Erythroblast (primary cell): ENCODE measurements at regions not wholly inside any gene's neighbourhood (a gene's known extent, or its start where the extent isn't known, plus 50 kb on each side); places are given as distances from the start of the nearest gene placed in this dataset.
"Not testable (repeated sequence)": the region's sequence is repeated elsewhere in the genome, so short reads cannot be mapped to it uniquely, and the experiment has no call there.

Experiments
- DNase-seq, 2 experiments: peaks; one replicate each; lab custom pipeline; 2025; lab: John Stamatoyannopoulos, UW
- GATA1 ChIP-seq: IDR thresholded peaks from 2 replicates; pipeline ENCODE4 v1.6.1; 2011; ENCODE audit warnings: low read depth, mild to moderate bottlenecking, control low read depth, low read length, moderate library complexity
- POLR2A ChIP-seq: IDR thresholded peaks from 2 replicates; pipeline ENCODE4 v1.6.1; 2011; ENCODE audit warnings: mild to moderate bottlenecking, low read length

DNA sequence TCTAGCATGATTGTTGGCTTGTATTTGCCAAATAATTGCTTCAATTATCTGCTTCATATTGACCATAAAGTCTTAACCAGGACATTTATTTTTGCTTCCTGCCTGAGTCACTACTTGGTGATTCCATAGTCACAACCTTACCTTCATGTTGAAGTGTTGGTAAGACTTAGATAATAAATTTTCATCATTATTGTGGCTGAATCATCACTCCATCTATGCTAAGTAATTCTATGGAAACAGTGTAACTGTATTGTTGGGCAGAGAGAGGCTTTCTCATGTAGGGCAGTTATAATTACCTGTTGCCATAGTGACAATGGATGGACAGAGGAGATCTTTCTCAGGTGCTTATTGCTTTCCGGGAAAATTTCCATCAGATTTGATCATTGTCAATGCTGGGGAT, 330.7 kb upstream of the LRRC3B start:
- no peak for DNase-seq
- TF ChIP-seq POLR2A = no peak
- TF ChIP-seq GATA1 = no peak

DNA sequence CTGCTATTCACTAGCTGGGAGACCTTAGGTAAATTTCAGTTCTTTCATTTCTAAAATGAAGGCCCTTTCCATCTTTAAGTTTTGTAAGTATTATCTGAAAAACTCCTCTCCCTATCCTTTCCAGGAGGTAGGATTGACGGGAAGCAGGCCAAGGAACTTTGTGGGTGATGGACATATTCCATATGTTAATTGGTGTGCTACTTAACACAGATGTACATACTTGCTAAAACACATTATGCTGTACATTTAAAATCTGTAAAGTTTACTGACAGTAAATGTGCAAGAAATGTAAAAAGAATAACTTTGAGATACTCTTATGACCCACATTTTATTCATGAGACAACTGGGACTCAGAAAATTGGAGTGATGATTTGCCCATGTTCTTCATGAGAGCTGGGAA, 329.8 kb upstream of the LRRC3B start:
- TF ChIP-seq GATA1 = no peak
- TF ChIP-seq POLR2A = no peak
- no peak for DNase-seq

DNA sequence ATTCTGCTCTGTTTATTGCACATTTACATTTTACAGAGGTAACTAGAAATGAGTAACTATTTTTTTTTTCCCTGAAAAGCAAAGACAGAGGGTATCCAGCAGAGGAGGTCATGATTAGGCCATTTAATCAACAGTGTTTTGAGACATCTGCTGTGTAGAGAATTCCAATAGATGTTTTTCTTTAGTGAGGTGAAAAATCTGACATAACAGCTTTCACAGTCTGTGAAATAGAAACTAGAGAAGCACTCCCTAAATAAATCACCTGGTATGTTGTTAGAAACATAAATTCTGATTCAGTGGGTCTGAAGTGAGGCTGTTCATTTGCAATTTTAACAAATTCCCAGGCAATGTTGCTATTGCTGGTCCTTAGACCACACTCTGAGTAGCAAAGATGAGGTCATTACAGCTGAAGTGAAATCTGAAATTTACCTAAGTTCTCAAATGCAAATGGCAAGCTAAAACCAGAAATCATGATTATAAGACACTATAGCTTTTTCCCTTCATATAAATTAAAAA, 329.2 kb upstream of the LRRC3B start:
- TF ChIP-seq GATA1 = no peak
- no peak for TF ChIP-seq POLR2A
- no peak for DNase-seq

DNA sequence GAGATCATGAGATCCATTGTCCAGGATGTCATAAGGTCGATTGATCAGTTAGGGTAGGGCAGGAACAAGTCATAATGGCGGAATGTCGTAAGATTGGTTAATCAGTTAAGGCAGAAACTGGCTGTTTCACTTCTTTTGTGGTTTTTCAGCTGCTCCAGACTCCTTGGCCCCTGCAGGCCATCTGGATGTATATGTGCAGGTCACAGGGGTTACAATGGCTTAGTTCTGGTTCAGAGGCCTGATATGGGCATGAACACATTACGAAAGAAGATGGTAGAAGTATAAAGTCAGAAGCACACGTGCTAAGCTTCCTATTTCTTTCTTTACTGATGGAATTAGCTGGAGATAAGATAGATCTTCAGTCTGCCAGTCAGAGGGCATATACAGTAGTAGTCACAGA, 315.4 kb upstream of the LRRC3B start:
- TF ChIP-seq GATA1 (no peak), POLR2A (no peak)
- DNase-seq = no peak

DNA sequence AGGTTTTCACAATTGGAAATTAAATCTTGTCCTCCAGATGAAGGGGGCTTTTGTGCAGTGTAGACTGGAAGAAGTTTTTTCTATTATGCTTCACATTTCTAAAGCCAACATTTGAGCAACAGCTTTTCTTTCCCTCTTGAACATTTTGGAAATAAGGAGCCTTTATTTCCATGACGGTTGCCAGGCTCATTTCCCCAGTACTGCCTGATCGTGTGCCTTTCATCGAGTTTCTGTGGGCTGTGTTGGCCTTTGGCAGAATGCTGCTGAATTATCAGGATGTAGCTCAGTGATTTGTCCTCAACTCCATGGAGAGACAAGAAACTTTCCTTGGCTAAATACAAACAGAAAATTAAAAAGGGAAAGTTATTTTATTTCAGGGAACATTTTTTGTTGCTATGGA, 314.8 kb upstream of the LRRC3B start:
- DNase-seq = no peak

DNA sequence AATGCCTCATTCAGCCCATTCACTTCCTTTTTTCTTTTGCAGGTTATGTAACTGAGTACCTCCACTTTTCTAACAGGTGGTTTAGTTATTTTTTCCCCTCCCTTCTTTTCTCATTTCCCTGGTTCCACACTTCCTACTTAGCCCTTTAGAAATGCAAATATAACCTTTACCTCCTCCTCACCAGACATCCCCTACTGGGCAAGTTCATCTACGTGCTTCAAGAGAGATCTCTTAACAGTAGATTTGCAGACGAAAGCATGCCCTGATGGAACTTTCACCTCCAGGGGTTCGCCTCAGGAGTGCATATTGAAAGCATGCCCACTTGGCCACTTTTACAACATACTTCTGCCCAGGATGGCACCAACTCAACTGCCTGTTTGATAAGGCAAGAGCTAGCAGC, 314.1 kb upstream of the LRRC3B start:
- TF ChIP-seq GATA1 (no peak), POLR2A (no peak)
- no peak for DNase-seq

More for the DNA sequence above, 314.8 kb upstream of the LRRC3B start:
- TF ChIP-seq POLR2A (no peak), GATA1 (no peak)

DNA sequence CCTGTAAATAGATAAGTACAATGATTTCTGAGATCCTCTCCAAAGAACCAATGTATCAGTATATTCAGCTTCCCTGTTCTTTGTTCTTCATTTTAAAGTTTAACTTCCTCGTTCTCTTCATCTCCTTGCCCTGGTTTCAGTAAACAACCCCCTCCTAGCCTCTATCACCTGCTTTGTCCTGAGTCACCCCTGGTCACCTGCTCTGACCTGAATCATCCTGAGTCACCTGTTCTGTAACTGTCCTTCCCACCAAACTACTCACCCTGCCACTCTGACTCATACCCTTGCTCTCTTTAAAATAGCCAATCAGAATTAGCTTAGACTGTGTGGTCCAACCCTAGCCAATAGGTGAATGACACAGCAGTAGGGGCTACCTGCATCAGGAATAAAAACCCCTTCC, 313.0 kb upstream of the LRRC3B start:
- DNase-seq = not testable (repeated sequence)

DNA sequence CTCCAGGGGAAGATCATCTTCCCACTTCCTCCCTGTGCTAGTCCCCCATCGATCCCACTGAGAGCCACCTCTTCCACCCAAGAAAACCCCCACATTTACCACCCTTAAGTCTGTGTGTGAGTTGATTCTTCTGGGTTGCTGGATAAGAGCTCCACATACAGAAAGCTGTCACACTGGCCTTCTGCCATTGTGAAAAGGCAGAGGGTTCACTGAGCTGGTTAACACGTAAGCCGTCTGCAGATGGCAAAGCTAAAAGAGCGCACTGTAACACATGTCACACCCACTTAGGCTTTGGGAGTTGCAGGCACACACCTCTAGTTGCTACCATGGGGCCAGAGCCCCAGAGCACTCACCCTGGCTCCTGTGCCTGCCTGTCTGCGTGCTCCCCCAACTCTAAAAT, 309.8 kb upstream of the LRRC3B start:
- TF ChIP-seq POLR2A (no peak), GATA1 (no peak)
- DNase-seq = no peak

DNA sequence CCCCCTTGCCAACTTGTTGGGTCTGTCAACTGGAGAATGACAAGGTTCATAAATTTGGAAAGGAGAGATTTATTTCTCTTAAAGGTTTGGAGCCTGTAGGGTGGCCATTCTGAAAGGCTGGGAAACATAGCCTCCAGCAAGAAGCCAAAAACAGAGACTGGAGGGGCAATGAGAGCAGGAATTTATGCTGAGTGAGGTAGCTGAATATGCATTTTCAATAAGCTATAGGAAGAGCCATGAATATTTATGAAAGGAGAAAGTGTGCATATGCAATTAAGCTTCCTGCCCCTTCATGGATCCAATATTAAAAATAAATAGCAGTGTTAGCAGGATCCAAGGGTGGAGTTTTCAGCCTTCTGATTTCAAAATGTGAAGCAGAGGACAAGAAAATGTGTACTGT, 306.1 kb upstream of the LRRC3B start:
- no peak for TF ChIP-seq POLR2A
- no peak for TF ChIP-seq GATA1
- no peak for DNase-seq

DNA sequence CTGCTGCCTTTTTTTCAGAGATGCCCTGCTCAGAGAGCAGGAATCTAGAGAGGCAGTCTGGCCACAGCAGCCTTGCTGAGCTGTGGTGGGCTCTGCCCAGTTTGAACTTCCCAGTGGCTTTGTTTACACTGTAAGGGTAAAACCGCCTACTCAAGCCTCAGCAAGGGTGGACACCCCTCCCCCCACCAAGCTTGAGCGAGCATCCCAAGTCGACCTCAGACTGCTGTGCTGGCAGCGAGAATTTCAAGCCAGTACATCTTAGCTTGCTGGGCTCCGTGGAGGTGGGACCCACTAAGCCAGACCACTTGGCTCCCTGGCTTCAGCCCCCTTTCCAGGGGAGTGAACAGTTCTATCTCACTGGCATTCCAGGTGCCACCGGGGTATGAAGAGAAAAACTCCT, 298.8 kb upstream of the LRRC3B start:
- not testable (repeated sequence) for DNase-seq

DNA sequence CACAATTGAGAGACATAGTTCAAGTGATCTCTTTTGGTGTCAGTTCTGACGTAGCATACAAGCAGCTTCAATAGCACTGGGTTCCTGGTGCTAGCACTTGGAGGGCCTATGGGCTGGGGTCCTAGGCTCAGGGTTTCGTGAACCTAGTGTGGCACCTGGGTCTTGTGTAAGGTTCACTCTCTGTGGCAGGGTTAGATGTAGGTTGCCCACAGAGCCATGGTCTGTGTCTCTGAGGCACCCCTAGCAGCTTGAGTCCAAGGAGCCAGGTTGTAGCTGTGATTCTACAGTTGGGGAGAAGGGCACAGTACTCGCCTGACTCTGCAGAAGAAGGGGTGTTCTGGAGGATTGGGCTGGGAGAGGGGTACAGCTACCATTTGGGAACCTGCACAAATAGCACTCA, 282.6 kb upstream of the LRRC3B start:
- no peak for DNase-seq
- TF ChIP-seq GATA1 (no peak), POLR2A (no peak)

DNA sequence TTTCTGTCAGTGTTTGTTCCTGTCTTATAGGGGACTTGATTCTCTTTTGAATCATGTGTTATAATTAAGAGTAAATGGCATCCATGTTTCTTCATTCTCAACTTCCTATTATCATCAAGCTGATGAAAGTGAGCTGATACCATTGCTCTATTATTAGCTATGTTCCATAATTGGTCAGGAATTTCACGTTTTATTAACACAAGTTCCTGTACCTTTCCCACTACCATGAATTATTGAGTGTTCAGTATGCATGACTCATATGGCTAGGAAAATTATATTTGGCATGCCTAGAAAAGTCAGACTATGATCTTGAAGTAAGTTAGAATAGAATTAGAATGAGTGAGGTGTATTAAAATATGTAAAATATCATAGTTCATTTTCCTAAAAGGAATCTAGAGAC, 278.9 kb upstream of the LRRC3B start:
- no peak for DNase-seq
- TF ChIP-seq POLR2A (no peak), GATA1 (no peak)

DNA sequence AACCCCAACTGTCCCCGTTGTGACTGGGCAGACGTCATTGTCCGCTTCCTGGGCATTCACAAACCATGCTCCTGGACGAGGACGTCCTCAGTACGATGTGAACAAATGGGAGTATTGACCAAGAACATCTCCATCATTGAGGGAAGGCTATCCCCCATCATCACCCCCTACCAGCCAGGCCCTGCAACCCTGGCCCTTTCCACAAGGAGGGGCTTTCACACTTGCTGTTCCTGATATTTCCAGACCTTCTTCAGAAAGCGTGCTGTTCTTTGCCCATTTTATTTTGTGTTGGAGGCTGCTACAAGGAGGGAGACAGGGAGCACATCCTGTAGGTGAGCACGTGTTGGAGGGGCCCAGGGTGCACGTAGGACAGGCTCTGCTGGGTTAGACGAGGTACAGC, 277.0 kb upstream of the LRRC3B start:
- no peak for DNase-seq
- TF ChIP-seq POLR2A (no peak), GATA1 (no peak)

DNA sequence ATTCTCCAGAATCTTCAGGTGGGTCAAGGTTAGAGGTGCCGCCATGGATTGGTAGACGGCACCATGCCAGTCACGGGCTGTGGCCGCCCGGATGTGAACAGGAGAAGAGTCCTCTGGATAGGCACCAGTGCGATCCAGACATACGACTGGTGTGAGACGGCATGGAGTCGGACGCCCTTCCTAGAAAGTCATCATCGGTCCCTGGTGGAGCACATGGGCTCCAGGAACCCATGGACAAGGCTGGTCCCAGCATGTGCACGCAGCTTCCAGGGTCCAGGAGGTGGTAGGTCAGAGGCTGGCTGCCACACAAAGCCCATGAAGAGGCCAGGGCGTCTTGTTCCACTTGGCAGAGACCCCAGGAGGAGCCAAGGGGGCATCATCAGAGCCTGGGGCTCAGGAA, 276.1 kb upstream of the LRRC3B start:
- DNase-seq = no peak
- TF ChIP-seq POLR2A (no peak), GATA1 (no peak)

DNA sequence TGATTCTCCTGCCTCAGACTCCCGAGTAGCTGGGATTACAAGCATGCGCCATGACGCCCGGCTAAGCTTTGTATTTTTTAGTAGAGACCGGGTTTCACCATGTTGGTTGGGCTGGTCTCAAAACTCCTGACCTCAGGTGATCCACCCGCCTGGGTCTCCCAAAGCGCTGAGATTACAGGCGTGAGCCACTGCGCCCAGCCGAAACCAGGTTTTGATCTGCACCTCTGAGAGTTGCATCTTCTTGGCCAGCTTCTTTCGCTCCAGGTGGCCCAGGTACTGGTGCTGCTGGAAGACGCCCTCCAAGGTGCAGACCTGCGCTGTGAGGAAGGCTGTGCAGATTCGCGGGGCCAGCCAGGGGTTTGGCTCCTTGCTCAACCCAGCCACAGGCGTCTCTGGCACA, 275.4 kb upstream of the LRRC3B start:
- no peak for DNase-seq
- TF ChIP-seq POLR2A (no peak), GATA1 (no peak)

DNA sequence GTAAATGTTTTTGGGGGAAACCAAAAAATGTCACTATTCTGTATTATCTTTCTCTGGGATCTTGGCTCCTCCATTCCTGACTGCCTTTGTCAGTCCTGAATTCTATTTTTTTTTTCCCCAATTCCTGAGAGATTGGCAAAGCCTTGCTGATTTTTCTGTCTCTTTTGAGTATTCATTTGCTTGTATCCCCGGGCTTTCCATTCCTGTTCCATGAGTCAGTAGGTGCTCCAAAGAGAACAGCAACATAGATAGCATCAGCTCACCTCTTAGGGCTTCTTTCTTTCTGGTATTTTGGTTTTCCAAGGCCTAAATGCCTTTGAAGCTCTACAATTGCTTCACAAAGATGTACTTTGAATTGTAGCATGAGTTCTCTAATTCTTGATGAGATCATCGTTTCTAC, 271.7 kb upstream of the LRRC3B start:
- no peak for TF ChIP-seq GATA1
- no peak for TF ChIP-seq POLR2A
- no peak for DNase-seq
